GM11168 (cell line): ENCODE measurements at regions not wholly inside any gene's neighbourhood (a gene's known extent, or its start where the extent isn't known, plus 50 kb on each side); places are given as distances from the start of the nearest gene placed in this dataset.

Experiments used
- in situ Hi-C: fragments of 300-500 bp; cut with MboI; formaldehyde crosslinking; loops from one replicate; pipeline ENCODE4 v1.12.0; 2022; ENCODE audit warnings: low sequenced_read_pairs; ENCODE audit not compliant: unreplicated experiment

GRCh38 chr18:73973972-73974371 lies 173.7 kb downstream of the FBXO15 start:
- in situ Hi-C loops, result no loop called here

- in situ Hi-C loops, result no loop called here
Observed at GRCh38 chr18:73966954-73967353, 180.7 kb downstream of the FBXO15 start.

GRCh38 chr18:73962256-73962655 lies 185.4 kb downstream of the FBXO15 start:
- in situ Hi-C loops, result no loop called here

GRCh38 chr18:73961804-73962203 lies 185.8 kb downstream of the FBXO15 start:
- in situ Hi-C loops, result no loop called here

- in situ Hi-C loops, result no loop called here
Observed at GRCh38 chr18:73959352-73959751, 188.3 kb downstream of the FBXO15 start.

DNA sequence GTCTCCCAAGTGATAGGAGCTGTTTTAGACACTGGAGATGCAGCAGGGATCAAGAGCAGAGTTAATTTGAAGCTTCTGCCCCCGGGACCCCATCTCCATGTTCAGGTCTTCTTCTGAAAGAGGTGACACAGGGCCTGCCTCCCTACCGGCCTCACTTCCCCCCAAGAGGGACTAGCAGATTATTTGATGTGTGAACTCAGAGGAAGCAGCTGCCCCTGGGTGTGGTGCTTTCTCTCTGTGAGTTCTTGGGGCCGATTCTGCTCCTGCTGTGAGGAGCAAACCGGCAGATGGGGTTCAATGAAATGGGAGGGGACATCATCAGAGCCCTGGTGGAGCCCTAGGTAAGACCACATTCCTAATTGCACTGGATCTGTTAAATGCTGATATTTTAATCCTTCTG lies 193.4 kb downstream of the FBXO15 start:
- in situ Hi-C loops, result no loop called here

DNA sequence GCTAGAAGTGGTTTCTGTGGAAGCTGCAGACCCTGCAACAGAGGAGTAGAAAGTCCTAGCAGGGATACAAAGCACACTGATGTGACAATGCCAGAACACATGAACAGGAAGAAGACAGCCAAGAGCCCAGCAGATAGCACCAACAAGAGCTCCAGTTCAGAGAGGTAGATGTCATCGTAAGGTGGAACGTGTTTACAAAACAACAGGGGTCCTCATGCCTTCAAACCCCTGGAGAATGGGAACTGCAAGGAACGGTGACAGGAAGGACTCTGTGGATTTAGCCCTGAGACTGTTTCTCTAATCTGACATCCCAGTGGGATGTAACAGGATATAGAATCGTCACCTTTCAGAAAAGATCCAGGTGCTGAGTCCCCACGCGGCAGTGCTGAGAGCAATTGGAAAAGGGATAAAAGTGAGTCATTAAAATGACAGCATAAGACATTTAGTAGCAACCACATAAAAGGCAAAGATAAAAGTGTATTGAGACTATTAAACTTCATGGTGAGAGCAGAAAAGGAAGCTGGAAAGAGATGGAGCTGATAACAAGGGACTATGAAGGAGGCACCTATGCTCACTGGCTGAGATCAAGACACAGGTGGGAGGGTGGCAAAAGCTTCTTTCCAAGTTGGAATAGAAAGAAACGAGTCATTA lies 195.2 kb downstream of the FBXO15 start:
- in situ Hi-C loops, result no loop called here

DNA sequence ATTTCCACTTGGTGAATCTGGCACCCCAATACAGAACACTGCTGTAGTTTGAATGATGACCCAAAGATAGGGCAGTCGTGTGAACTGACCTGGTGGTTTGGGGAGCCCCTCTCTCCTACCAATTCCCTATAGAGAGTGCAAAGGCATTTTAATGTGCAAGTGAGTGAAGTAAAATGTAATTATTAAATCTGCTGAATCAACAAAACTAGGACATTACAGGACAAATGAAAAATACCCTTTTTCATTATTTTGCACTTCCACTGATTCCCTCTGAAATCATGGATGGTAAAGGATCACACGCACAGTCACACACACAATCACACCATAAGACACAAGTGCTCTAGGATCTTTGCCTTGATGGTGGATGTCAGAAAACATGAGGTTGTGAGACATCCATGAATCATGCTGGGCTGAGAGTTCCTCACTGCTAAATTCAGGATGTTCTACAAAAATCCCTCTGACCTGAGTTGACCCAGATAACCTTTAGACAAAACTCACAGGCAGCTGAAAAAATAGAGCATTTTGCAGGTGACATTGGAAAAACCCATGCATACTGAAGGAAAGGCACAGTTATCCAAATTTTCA lies 197.4 kb downstream of the FBXO15 start:
- in situ Hi-C loops, result no loop called here

GRCh38 chr18:73948497-73948896 lies 199.1 kb downstream of the FBXO15 start:
- in situ Hi-C loops, result no loop called here

DNA sequence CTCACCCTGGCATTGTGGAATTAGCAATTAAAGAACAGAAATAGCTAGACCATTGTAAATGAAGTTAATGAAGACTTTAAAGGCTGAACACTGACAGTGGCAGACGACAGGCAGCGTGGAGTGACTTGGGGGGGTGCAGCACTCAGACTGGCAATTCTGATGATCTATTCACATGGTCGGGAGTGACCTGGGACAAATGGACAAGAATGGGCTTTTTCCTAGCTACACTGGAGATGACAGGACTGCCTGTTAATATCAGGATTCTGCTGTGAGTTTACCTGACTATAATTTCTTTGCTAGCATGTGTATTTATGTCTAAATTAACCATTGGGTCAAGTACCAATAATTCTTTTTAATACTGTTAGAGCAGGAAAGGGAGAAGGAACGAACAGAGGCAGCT lies 199.6 kb downstream of the FBXO15 start:
- in situ Hi-C loops, result no loop called here

DNA sequence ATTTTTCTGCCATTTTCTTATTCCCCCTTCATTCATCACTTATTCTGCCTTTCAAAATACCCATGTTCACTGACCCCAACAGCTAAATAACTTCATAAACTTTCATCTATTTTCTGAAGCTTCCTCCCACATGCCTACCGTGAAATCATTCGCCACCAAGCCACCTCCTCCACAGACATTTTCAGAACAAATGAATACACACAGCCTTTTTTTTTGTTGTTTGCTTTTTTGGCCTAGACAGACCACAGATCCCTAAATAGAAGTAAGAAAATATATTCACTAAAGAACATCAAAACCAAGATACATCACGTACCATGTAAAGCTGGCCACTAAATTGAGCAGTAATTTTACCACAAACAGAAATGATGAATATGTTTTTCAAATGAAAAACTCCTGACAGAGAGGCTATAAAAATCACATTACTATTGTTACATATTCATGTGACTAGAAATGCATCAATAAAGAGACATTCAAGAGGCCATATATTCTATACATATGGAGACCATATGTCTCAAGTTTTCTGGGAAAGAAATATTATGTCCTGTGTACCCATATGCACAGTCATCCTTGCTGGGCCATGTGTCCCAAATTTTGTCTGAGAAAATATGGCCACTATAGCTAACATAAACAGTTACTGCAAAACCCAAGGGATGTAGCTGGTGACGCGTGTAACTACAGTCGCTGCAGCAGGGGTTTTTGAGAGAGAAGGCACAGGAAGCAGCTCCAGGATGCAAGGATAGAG lies 200.3 kb downstream of the FBXO15 start:
- in situ Hi-C loops, result no loop called here

DNA sequence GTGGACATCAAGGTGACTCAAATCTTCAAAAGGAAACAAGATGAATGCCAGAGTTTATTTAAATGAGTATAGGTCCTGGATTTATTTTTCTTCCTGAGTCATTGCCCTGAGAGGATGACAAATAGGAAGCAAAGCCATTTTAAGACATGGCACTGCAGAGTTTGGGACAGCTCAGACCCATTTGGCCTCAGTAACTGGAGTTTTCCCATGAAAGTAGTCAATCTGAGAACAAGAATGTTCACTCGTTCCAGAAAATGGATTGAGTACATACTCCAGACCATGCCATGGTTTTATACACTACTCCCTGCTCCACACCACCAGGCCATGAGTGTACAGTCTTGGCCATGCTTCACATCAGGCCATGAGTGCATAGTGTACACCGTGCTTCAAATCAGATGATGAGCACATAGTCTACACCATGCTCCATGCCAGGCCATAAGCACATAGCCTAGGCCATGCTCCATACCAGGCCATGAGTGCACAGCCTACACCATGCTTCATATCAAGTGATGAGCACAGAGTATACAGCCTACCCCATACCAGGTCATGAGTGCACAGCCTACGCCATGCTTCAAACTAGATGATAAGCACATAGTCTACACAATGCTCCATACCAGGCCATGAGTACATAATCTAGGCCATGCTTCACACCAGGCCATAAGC lies 202.4 kb downstream of the FBXO15 start:
- in situ Hi-C loops, result no loop called here

- in situ Hi-C loops, result no loop called here
Observed at GRCh38 chr18:73944715-73945114, 202.9 kb downstream of the FBXO15 start.

- in situ Hi-C loops, result no loop called here
Observed at GRCh38 chr18:73943763-73944162, 203.9 kb downstream of the FBXO15 start.

DNA sequence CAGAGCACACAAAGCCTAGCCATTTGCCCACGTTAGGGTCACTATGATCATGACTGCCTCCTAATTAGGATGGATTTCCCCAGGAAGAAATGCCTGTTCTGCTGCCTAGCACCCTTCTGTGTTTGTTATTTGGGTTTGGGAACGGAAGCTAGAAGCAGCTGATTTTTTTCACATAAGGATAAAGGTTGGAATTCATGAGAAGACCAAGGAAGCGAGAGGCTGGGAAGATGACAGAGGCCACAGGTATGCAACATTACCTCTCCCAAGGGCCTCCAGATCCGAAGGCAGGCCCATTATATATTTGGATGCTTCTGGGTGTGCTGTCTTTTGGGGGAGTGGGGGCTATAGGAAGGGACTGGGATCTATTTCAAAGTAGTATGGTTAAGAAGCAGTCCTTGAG lies 204.7 kb downstream of the FBXO15 start:
- in situ Hi-C loops, result no loop called here

- in situ Hi-C loops, result no loop called here
Observed at GRCh38 chr18:73942081-73942625, 205.5 kb downstream of the FBXO15 start.

- in situ Hi-C loops, result no loop called here
Observed at GRCh38 chr18:73940721-73941120, 206.9 kb downstream of the FBXO15 start.

DNA sequence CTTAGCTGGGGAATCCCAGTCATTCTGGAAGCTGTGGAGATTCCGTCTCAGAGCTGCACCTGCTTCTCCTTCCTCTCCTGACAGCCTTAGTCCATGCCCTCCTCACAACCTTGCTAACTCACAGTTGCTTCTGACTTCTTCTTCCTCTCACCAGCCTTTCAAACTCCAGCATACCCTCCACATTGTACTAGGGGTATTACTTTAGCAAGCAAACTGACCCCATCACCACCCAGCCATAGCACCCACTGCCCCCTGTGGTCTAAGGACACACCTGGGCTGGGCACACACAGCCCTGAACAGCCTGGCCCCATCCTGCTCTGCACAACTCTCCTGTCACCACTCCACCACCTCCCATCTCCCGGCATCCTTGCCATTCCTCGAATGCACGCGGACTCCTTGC lies 208.2 kb downstream of the FBXO15 start:
- in situ Hi-C loops, result no loop called here

DNA sequence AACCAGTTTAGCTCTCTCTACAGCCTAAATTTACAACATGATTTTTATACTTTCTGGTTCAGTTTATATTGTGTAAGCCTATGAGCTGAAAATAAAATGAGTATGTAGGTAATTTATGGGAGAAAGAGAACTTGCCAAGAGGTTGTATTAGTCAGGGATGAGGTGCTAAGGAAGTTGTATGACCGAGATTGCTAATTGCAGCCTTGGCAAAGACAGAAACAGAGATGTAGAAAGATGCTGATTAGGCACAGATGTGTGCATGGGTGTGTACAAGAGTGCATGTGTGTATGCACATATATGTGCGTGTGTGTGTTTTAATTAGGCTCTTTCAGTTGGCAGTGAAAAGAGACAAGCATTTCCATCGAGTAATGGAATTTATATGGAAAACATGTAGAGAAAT lies 213.9 kb downstream of the FBXO15 start:
- in situ Hi-C loops, result no loop called here

DNA sequence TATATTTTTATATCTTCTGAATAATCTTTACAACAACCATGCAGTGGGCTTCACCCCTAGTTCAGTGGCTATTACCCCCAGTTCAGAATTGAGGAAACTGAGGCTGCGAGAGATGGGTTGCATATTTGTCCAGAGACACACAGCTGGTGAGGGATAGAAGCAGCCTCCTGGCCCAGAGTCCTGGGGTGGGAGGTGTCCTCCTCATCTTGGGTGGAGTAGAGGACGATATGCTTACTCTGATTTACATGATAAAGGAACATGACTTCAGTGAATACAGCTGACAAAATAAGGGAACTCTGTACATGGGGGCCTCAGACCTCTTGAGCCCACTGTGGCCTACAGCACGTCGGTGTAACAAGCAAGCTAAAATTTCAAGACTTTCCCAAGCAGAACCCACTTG lies 214.7 kb downstream of the FBXO15 start:
- in situ Hi-C loops, result no loop called here

DNA sequence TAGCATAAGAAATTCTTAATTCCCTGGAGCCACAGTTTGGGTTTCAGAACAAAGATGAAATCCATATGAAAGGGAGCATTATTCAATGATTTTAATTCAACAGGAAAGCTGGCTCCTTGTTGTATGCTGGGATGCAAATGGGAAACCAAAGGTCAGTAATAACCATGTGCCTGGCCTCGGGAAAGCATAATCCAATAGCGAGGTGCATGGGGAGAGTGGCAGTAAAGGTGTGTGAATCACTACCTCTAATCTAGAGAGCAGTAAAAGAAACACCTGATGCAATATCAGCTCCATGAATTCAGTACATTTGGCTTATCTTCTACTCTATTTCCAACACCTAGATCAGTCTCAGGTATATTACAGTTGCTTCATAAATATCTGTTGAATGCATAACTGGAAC lies 220.1 kb downstream of the FBXO15 start:
- in situ Hi-C loops, result no loop called here
